ENCODE measurements at regions not wholly inside any gene's neighbourhood (a gene's known extent, or its start where the extent isn't known, plus 50 kb on each side); places are given as distances from the start of the nearest gene placed in this dataset.

GRCh38 chr3:94709249-94709902 is 646.5 kb downstream of the NSUN3 start:
- dilution Hi-C loops (cut with MboI; ENCODE audit: extremely low pct_ligation_motif_present, low sequenced_read_pairs), result no loop called here
- Histone ChIP-seq H3K36me3 (ENCODE audit: control insufficient read depth in 2 of 2, extremely low read depth in 1 of 2, insufficient read depth in 2 of 2, low read length in 2 of 2) (no peaks in the 10 kb centered on the region), H3K9me3 (ENCODE audit: control insufficient read depth, low read depth, low read length) (no peaks in the 10 kb centered on the region), H3K27me3 (ENCODE audit: control insufficient read depth, extremely low read depth, insufficient read depth, low read length) (no peaks in the 10 kb centered on the region), H3K79me2 (ENCODE audit: control insufficient read depth, insufficient read depth, low read length) (no peaks in the 10 kb centered on the region), H2AFZ (ENCODE audit: control insufficient read depth, low read length) (no peak overlapping the region), H3K9me1 (ENCODE audit: control insufficient read depth, extremely low read depth, insufficient read depth, low read length) (no peaks in the 10 kb centered on the region), H4K20me1 (ENCODE audit: control insufficient read depth, extremely low read depth, insufficient read depth, low read length) (no peaks in the 10 kb centered on the region), H3K4me2 (ENCODE audit: control insufficient read depth, extremely low read depth, insufficient read depth, low read depth, low read length) (no peak overlapping the region), H3K27ac (ENCODE audit: control insufficient read depth, insufficient read depth, low read length) (no peak overlapping the region), H3K4me3 (ENCODE audit: control insufficient read depth in 2 of 3, extremely low read depth in 1 of 3, insufficient read depth in 2 of 3, low read depth in 1 of 3, low read length in 3 of 3) (no peak overlapping the region), H3K9ac (ENCODE audit: control insufficient read depth, extremely low read depth, insufficient read depth, low read length) (no peak overlapping the region), H3K4me1 (ENCODE audit: control insufficient read depth, extremely low read depth, insufficient read depth, low read length) (no peaks in the 10 kb centered on the region)
- no peak for TF ChIP-seq EZH2 (IDR thresholded peaks at IDR 0.05; ENCODE audit: low read length)
- FAIRE-seq (no peak), DNase-seq (ENCODE audit: low read depth, low spot score) (no peak)

GRCh38 chr3:94714194-94714593 is 651.3 kb downstream of the NSUN3 start:
- no peaks in the 10 kb centered on the region for H3K9me1 ChIP-seq (ENCODE audit: control insufficient read depth, extremely low read depth, insufficient read depth, low read length)
- no peak for TF ChIP-seq EZH2 (IDR thresholded peaks at IDR 0.05; ENCODE audit: low read length)
- no peak overlapping the region for H3K9ac ChIP-seq (ENCODE audit: control insufficient read depth, extremely low read depth, insufficient read depth, low read length)
- H4K20me1 ChIP-seq (ENCODE audit: control insufficient read depth, extremely low read depth, insufficient read depth, low read length), result no peaks in the 10 kb centered on the region
- no peak overlapping the region for H3K4me3 ChIP-seq (ENCODE audit: control insufficient read depth in 2 of 3, extremely low read depth in 1 of 3, insufficient read depth in 2 of 3, low read depth in 1 of 3, low read length in 3 of 3)
- no peaks in the 10 kb centered on the region for H3K9me3 ChIP-seq (ENCODE audit: control insufficient read depth, low read depth, low read length)
- no peaks in the 10 kb centered on the region for H3K27me3 ChIP-seq (ENCODE audit: control insufficient read depth, extremely low read depth, insufficient read depth, low read length)
- no peaks in the 10 kb centered on the region for H3K79me2 ChIP-seq (ENCODE audit: control insufficient read depth, insufficient read depth, low read length)
- H3K4me2 ChIP-seq (ENCODE audit: control insufficient read depth, extremely low read depth, insufficient read depth, low read depth, low read length), result no peak overlapping the region
- no peak for FAIRE-seq
- no peak overlapping the region for H2AFZ ChIP-seq (ENCODE audit: control insufficient read depth, low read length)
- no peak for DNase-seq (ENCODE audit: low read depth, low spot score)
- no peak overlapping the region for H3K27ac ChIP-seq (ENCODE audit: control insufficient read depth, insufficient read depth, low read length)
- H3K36me3 ChIP-seq (ENCODE audit: control insufficient read depth in 2 of 2, extremely low read depth in 1 of 2, insufficient read depth in 2 of 2, low read length in 2 of 2), result no peaks in the 10 kb centered on the region
- H3K4me1 ChIP-seq (ENCODE audit: control insufficient read depth, extremely low read depth, insufficient read depth, low read length), result no peaks in the 10 kb centered on the region
- dilution Hi-C loops (cut with MboI; ENCODE audit: extremely low pct_ligation_motif_present, low sequenced_read_pairs), result no loop called here

GRCh38 chr3:94716326-94717018 is 653.6 kb downstream of the NSUN3 start:
- H3K27me3 ChIP-seq (ENCODE audit: control insufficient read depth, extremely low read depth, insufficient read depth, low read length), result no peaks in the 10 kb centered on the region
- no peaks in the 10 kb centered on the region for H4K20me1 ChIP-seq (ENCODE audit: control insufficient read depth, extremely low read depth, insufficient read depth, low read length)
- no peak for DNase-seq (ENCODE audit: low read depth, low spot score)
- FAIRE-seq, result no peak
- no peaks in the 10 kb centered on the region for H3K4me1 ChIP-seq (ENCODE audit: control insufficient read depth, extremely low read depth, insufficient read depth, low read length)
- H3K9me3 ChIP-seq (ENCODE audit: control insufficient read depth, low read depth, low read length), result no peaks in the 10 kb centered on the region
- H3K27ac ChIP-seq (ENCODE audit: control insufficient read depth, insufficient read depth, low read length), result no peak overlapping the region
- no peaks in the 10 kb centered on the region for H3K36me3 ChIP-seq (ENCODE audit: control insufficient read depth in 2 of 2, extremely low read depth in 1 of 2, insufficient read depth in 2 of 2, low read length in 2 of 2)
- H3K9me1 ChIP-seq (ENCODE audit: control insufficient read depth, extremely low read depth, insufficient read depth, low read length), result no peaks in the 10 kb centered on the region
- TF ChIP-seq EZH2 (IDR thresholded peaks at IDR 0.05; ENCODE audit: low read length), result no peak
- peak in 2 of 3 experiments; percentile 27 to 31 for TF ChIP-seq CTCF (optimal IDR thresholded peaks at IDR 0.05 in 1 of 3, IDR thresholded peaks at IDR 0.05 in 1 of 3, conservative IDR thresholded peaks at IDR 0.05 in 1 of 3; ENCODE audit: extremely low read depth in 1 of 3, insufficient read depth in 2 of 3, low read length in 3 of 3)
- H3K9ac ChIP-seq (ENCODE audit: control insufficient read depth, extremely low read depth, insufficient read depth, low read length), result no peak overlapping the region
- no peak overlapping the region for H2AFZ ChIP-seq (ENCODE audit: control insufficient read depth, low read length)
- H3K79me2 ChIP-seq (ENCODE audit: control insufficient read depth, insufficient read depth, low read length), result no peaks in the 10 kb centered on the region
- dilution Hi-C loops (cut with MboI; ENCODE audit: extremely low pct_ligation_motif_present, low sequenced_read_pairs), result no loop called here
- no peak overlapping the region for H3K4me3 ChIP-seq (ENCODE audit: control insufficient read depth in 2 of 3, extremely low read depth in 1 of 3, insufficient read depth in 2 of 3, low read depth in 1 of 3, low read length in 3 of 3)
- H3K4me2 ChIP-seq (ENCODE audit: control insufficient read depth, extremely low read depth, insufficient read depth, low read depth, low read length), result no peak overlapping the region

Data from keratinocyte (primary cell).